ENCODE measurements at regions not wholly inside any gene's neighbourhood (a gene's known extent, or its start where the extent isn't known, plus 50 kb on each side); places are given as distances from the start of the nearest gene placed in this dataset.

DNA sequence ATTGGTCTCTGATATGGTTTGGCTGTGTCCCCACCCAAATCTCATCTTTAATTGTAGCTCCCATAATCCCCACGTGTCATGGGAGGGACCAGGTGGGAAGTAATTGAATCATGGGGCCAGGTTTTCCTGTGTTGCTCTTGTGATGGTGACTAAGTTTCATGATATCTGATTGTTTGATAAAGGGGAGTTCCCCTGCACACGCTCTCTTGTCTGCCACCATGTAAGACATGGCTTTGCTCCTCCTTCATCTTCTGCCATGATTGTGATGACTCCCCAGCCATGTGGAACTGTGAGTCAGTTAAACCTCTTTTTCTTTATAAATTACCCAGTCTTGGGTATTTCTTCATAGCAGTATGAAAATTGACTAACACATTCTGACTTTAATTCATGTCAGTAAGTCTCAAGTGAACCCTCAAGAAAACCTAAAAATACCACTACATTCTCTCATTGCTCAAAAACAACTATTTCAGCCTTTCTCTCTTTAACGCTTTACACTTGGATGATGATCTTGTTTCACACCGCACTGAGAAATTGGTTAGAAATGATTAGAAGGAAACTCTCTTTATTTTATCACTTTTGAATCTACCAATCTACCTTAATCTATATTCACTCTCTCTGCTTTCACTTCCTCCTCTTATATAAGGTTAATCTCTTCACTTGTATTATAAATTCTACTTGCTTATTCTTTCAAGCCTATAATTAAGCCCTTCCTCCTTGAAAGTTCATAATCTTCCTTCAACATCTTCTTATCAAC lies 110.1 kb downstream of the GALR1 start:
- TF ChIP-seq, protein P1, sequence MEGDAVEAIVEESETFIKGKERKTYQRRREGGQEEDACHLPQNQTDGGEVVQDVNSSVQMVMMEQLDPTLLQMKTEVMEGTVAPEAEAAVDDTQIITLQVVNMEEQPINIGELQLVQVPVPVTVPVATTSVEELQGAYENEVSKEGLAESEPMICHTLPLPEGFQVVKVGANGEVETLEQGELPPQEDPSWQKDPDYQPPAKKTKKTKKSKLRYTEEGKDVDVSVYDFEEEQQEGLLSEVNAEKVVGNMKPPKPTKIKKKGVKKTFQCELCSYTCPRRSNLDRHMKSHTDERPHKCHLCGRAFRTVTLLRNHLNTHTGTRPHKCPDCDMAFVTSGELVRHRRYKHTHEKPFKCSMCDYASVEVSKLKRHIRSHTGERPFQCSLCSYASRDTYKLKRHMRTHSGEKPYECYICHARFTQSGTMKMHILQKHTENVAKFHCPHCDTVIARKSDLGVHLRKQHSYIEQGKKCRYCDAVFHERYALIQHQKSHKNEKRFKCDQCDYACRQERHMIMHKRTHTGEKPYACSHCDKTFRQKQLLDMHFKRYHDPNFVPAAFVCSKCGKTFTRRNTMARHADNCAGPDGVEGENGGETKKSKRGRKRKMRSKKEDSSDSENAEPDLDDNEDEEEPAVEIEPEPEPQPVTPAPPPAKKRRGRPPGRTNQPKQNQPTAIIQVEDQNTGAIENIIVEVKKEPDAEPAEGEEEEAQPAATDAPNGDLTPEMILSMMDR (IDR thresholded peaks at IDR 0.05; ENCODE audit: low read depth, low read length, missing control alignments) = no peak
- DNase-seq (ENCODE audit: low read depth) = no peak
- in situ Hi-C loops (cut with HindIII; ENCODE audit: low sequenced_read_pairs) = no loop called here
- no peak overlapping the region for H3K4me3 ChIP-seq (ENCODE audit: low read depth, low read length)

DNA sequence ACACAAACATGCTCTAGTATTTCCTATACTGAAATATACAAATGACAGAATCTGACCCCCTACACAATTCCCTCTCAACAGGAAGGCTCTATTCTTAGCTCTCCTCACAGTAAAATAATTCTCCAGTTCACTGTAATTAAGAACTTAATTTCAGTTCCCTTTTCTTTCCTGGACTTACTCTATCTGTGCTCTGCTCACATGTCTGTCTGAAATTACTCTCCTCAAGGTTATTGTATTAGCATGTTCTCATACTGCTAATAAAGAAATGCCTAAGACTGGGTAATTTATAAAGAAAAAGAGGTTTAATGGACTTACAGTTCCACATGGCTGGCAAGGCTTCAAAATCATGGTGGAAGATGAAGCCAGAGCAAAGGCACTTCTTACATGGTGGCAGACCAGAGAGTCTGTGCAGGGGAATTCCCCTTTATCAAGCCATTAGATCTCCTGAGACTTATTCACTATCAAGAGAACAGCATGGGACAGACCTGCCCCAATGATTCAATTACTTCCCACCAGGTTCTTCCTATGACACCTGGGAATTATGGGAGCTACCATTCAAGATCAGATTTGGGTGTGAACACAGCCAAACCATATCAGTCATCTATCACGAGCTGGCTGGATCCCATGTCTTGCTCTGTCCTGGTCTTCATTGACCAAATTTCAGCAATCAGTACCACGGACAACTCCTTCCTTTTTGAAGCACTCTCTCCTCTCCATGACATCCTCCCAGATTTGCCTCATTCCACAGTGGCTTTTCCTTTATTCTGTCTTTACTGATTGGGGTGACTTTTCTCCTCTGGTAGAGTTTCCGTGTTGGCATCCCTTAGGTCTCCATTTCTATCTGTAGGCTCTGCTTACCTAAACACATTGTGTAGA lies 110.9 kb downstream of the GALR1 start:
- TF ChIP-seq, protein P1 (IDR thresholded peaks at IDR 0.05; ENCODE audit: low read depth, low read length, missing control alignments) = no peak
- in situ Hi-C loops (cut with HindIII; ENCODE audit: low sequenced_read_pairs) = no loop called here
- no peak for DNase-seq (ENCODE audit: low read depth)

DNA sequence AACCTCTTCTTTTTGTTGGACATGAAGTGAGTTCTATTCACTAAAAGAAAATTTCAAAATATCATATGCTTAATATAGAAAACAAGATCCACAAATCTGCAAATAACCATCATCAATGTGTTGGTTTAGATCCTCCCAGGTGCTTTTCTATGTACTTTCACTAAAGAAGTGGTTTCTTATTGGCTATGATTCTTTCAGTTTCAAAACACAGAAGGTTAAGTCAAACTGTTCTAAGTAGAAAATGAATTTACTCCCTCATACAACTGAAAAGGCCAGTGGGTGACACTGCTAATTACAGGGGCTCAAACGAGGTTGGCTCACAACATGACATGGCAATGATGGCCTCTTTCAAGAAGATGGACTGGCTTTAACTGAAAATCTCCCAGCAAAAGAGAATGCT lies 111.7 kb downstream of the GALR1 start:
- in situ Hi-C loops (cut with HindIII; ENCODE audit: low sequenced_read_pairs) = no loop called here
- TF ChIP-seq, protein P1 (IDR thresholded peaks at IDR 0.05; ENCODE audit: low read depth, low read length, missing control alignments) = no peak
- no peak overlapping the region for H3K4me3 ChIP-seq (ENCODE audit: low read depth, low read length)
- DNase-seq (ENCODE audit: low read depth) = no peak

More for the DNA sequence above, 110.9 kb downstream of the GALR1 start:
- H3K4me3 ChIP-seq (ENCODE audit: low read depth, low read length) = no peak overlapping the region

DNA sequence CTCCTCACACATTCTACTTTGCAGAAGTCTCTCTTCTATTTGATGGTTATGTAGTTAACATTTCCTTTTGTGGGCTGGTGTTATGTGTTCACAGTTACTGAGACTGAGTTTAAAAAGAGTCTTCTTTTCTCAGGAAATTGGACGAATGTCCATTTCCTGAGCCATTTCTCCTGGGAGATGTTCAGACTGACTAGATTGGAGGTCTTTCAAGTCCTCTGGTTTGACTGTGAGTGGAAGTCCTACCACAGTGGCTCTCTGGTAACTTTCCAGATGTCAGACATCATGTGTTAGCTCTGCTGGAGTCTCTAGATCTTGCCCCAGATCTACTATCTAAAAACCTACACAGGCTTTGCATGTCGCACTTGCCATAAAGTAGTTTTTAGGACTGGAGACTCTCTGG lies 116.0 kb downstream of the GALR1 start:
- TF ChIP-seq, protein P1 (IDR thresholded peaks at IDR 0.05; ENCODE audit: low read depth, low read length, missing control alignments) = no peak
- DNase-seq (ENCODE audit: low read depth) = no peak
- H3K4me3 ChIP-seq (ENCODE audit: low read depth, low read length) = no peak overlapping the region
- in situ Hi-C loops (cut with HindIII; ENCODE audit: low sequenced_read_pairs) = no loop called here

DNA sequence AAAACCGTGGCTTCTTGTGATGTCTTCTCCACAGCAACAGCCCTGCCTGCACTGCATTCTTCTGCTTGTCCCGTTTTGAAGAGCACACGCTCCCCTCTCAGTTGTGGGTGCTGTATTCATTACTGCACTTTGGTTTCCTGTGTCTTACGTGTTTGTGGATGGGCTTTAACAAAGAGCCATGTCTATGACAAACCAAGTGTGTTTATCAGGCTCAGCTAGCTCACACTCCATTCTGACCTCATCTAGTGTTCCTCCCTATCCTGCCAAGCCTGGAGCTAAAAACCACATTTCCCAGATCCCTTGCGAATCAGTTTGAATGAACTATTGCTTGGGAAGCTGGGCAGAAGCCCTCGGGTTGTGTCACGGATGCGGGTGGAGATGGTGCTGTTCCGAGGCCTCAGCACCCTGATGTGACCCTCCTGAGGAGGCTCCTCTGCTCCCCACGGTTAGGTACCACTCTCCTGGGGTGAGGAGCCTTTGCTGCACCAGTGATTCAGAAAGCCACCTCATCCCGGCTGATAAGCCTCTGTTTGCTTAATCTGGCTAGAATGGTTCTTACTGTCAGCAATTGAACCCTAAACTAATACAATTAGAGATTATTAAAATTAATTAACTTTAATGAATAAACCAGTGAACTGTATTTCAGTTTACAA lies 116.5 kb downstream of the GALR1 start:
- no peak for DNase-seq (ENCODE audit: low read depth)
- in situ Hi-C loops (cut with HindIII; ENCODE audit: low sequenced_read_pairs) = no loop called here
- no peak overlapping the region for H3K4me3 ChIP-seq (ENCODE audit: low read depth, low read length)
- TF ChIP-seq, protein P1 (IDR thresholded peaks at IDR 0.05; ENCODE audit: low read depth, low read length, missing control alignments) = no peak

All from astrocyte of the cerebellum (primary cell).